OCI-LY3 (cell line): ENCODE measurements at regions not wholly inside any gene's neighbourhood (a gene's known extent, or its start where the extent isn't known, plus 50 kb on each side); places are given as distances from the start of the nearest gene placed in this dataset.

ENCODE experiments used
- H2AFZ ChIP-seq: fragments of 200-600, 300-600 bp; shearing (Covaris generic); 2 replicates; pipeline ENCODE4 v1.6.0; 2014; ENCODE audit warnings: antibody characterized with exemption, low read depth, low read length
- H3K27ac ChIP-seq: fragments of 200-600, 300-600 bp; sonication (generic); 2 replicates; pipeline ENCODE4 v1.5.1; 2014; ENCODE audit warnings: mild to moderate bottlenecking, low read length, moderate library complexity, mixed read lengths
- H3K27me3 ChIP-seq: fragments of 200-600, 300-600 bp; sonication (generic); 2 replicates; pipeline ENCODE4 v1.6.1; 2014; ENCODE audit warnings: low read depth, low read length, mixed read lengths
- H3K36me3 ChIP-seq: fragments of 200-600, 300-600 bp; sonication (generic); replicated peaks from 2 replicates; pipeline ENCODE3; 2014; ENCODE audit warnings: low read depth, low read length, mixed read lengths
- H3K4me1 ChIP-seq: fragments of 300-600, 200-600 bp; sonication (generic); 2 replicates; pipeline ENCODE4 v1.6.1; 2014; ENCODE audit warnings: low read length, mixed read lengths
- H3K4me2 ChIP-seq: fragments of 200-600, 300-600 bp; sonication (generic); 2 replicates; pipeline ENCODE4 v1.6.1; 2014; ENCODE audit warnings: low read length, mixed read lengths
- H3K4me3 ChIP-seq: fragments of 300-600, 200-600 bp; sonication (generic); 2 replicates; pipeline ENCODE4 v1.5.1; 2014; ENCODE audit warnings: antibody characterized with exemption, mild to moderate bottlenecking, low read length, moderate library complexity
- H3K79me2 ChIP-seq: fragments of 300-600, 200-600 bp; shearing (Covaris generic); 2 replicates; pipeline ENCODE4 v1.6.1; 2014; ENCODE audit warnings: mild to moderate bottlenecking, low read length, mixed read lengths
- H3K9ac ChIP-seq: fragments of 300-600, 200-600 bp; shearing (Covaris generic); 2 replicates; pipeline ENCODE4 v1.6.0; 2014; ENCODE audit warnings: mild to moderate bottlenecking, low read length, moderate library complexity
- H3K9me3 ChIP-seq: fragments of 200-600, 300-600 bp; shearing (Covaris generic); 2 replicates; pipeline ENCODE4 v1.6.1; 2014; ENCODE audit warnings: low read length, mixed read lengths; ENCODE audit not compliant: insufficient read depth
- H4K20me1 ChIP-seq: fragments of 200-600, 300-600 bp; sonication (generic); 2 replicates; pipeline ENCODE4 v1.6.1; 2016; ENCODE audit warnings: low read length, mixed read lengths; ENCODE audit not compliant: insufficient read depth
- CTCF ChIP-seq: fragments of 200-600, 300-600 bp; sonication (generic); IDR thresholded peaks from 2 replicates; pipeline ENCODE4 v1.5.1; 2014; ENCODE audit warnings: antibody characterized with exemption, low read length, low read depth
- EZH2phosphoT487 ChIP-seq: fragments of 200-600 bp; shearing (Covaris generic); IDR thresholded peaks from 2 replicates; pipeline ENCODE4 v1.6.1; 2018; ENCODE audit warnings: antibody characterized with exemption, mixed run types, low read depth

GRCh38 chr10:7000061-7000460 is 410.8 kb downstream of the SFMBT2 start:
- no peak overlapping the region for H3K27ac ChIP-seq
- no peak overlapping the region for H3K4me2 ChIP-seq
- no peaks in the 10 kb centered on the region for H3K27me3 ChIP-seq
- H3K9ac ChIP-seq = no peak overlapping the region
- no peaks in the 10 kb centered on the region for H3K9me3 ChIP-seq
- TF ChIP-seq CTCF = no peak
- no peaks in the 10 kb centered on the region for H3K36me3 ChIP-seq
- no peak overlapping the region for H3K4me3 ChIP-seq
- H4K20me1 ChIP-seq = no peaks in the 10 kb centered on the region
- no peaks in the 10 kb centered on the region for H3K79me2 ChIP-seq
- H2AFZ ChIP-seq = no peak overlapping the region
- H3K4me1 ChIP-seq = no peaks in the 10 kb centered on the region

GRCh38 chr10:6999232-6999925 is 411.5 kb downstream of the SFMBT2 start:
- Histone ChIP-seq H3K36me3 (no peaks in the 10 kb centered on the region), H3K9ac (no peak overlapping the region), H3K9me3 (no peaks in the 10 kb centered on the region), H3K27me3 (no peaks in the 10 kb centered on the region), H3K4me2 (no peak overlapping the region), H2AFZ (no peak overlapping the region), H3K27ac (no peak overlapping the region), H4K20me1 (no peaks in the 10 kb centered on the region), H3K4me1 (no peaks in the 10 kb centered on the region), H3K4me3 (no peak overlapping the region), H3K79me2 (no peaks in the 10 kb centered on the region)
- TF ChIP-seq EZH2phosphoT487 = no peak
- TF ChIP-seq CTCF = no peak

GRCh38 chr10:6997509-6997908 is 413.3 kb downstream of the SFMBT2 start:
- Histone ChIP-seq H4K20me1 (no peaks in the 10 kb centered on the region), H3K9me3 (no peaks in the 10 kb centered on the region), H3K27ac (no peak overlapping the region), H3K4me3 (no peak overlapping the region), H3K79me2 (no peaks in the 10 kb centered on the region), H2AFZ (no peak overlapping the region), H3K9ac (no peak overlapping the region), H3K36me3 (no peaks in the 10 kb centered on the region), H3K27me3 (no peaks in the 10 kb centered on the region), H3K4me2 (no peak overlapping the region), H3K4me1 (no peaks in the 10 kb centered on the region)
- no peak for TF ChIP-seq CTCF
- no peak for TF ChIP-seq EZH2phosphoT487

- H2AFZ ChIP-seq = no peak overlapping the region
- no peaks in the 10 kb centered on the region for H3K27me3 ChIP-seq
- no peak overlapping the region for H3K4me2 ChIP-seq
- no peaks in the 10 kb centered on the region for H4K20me1 ChIP-seq
- H3K79me2 ChIP-seq = no peaks in the 10 kb centered on the region
- H3K9me3 ChIP-seq = no peaks in the 10 kb centered on the region
- no peak overlapping the region for H3K27ac ChIP-seq
- no peak overlapping the region for H3K4me3 ChIP-seq
- TF ChIP-seq EZH2phosphoT487 (no peak), CTCF (no peak)
- H3K4me1 ChIP-seq = no peaks in the 10 kb centered on the region
- H3K9ac ChIP-seq = no peak overlapping the region
- H3K36me3 ChIP-seq = no peaks in the 10 kb centered on the region
Observed at GRCh38 chr10:6996431-6996830, 414.4 kb downstream of the SFMBT2 start.
